AG10803 (cell line): ENCODE measurements at regions not wholly inside any gene's neighbourhood (a gene's known extent, or its start where the extent isn't known, plus 50 kb on each side); places are given as distances from the start of the nearest gene placed in this dataset.
"Not testable (repeated sequence)": the region's sequence is repeated elsewhere in the genome, so short reads cannot be mapped to it uniquely, and the experiment has no call there.

Source experiments
- DNase-seq: peaks from one replicate; pipeline ENCODE4 v3.0.0; 2010; ENCODE audit warnings: low read depth
- H3K4me3 ChIP-seq: 2 replicates; pipeline ENCODE4 v1.5.1; 2011; ENCODE audit warnings: mild to moderate bottlenecking, low read length, control low read depth
- CTCF ChIP-seq: conservative IDR thresholded peaks from 2 replicates; pipeline ENCODE4 v1.5.1; 2011; ENCODE audit warnings: mild to moderate bottlenecking, low read length, control low read depth, inconsistent platforms

- DNase-seq, result peak; percentile 41
- TF ChIP-seq CTCF, result no peak
- no peak overlapping the region for H3K4me3 ChIP-seq
Measured at GRCh38 chr10:34938399-34938670, 123.2 kb upstream of the PARD3 start.

GRCh38 chr10:34937643-34938398, 122.7 kb upstream of the PARD3 start:
- not testable (repeated sequence) for DNase-seq, H3K4me3 ChIP-seq

DNA sequence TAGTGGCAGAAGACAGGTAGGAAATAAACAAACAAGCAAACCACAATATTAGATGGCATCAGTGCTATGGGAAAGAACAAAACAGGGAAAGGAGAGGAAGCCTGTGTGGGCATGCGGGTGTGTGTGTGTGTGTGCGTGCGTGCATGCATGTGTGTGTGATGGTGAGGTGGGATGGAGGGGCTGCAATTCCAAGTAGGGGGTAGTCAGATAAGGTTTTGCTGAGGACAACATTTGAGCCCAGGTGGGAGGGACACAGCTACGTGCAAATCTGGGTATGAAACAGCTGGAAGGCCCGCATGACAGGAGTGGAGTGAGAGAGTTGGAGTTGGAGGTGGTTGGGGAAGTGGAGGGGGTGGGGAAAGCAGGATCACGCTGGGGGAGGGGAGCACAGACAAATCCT, 121.0 kb upstream of the PARD3 start:
- H3K4me3 ChIP-seq, result no peak overlapping the region
- no peak for DNase-seq
- no peak for TF ChIP-seq CTCF

DNA sequence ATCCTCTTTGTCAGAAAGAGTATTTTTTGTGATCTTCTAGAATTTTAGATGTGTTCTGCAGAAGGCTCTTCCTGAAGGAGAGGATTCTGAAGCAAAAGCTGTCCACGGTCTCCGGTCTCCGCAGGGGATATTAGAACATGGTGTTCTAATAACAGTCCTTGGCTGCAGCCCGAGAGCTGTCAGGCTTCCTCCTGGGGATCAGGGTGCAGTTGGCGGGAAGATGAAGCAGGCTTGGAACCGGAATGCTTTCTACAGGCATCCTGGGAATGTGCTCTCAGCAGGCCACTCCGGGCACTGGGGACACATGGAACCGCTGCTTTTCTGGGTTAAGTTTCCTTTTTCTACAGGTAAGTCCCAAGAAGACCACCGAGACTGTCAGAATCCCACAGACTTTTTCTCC, 118.6 kb upstream of the PARD3 start:
- no peak for TF ChIP-seq CTCF
- peak; percentile 18 for DNase-seq

DNA sequence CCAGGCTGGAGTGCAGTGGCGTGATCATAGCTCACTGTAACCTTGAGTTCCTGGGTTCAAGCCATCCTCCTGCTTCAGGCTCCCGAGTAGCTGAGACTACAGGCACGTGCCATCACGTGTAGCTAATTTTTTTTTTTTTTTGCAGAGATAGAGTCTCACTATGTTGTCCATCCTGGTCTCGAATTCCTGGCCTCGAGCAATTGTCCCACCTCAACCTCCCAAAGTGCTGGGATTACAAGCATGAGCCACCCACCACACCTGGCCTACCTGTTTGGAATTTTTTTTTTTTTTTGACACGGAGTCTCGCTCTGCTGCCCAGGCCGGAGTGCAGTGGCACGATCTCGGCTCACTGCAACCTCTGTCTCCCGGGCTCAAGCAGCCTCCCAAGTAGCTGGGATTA, 117.1 kb upstream of the PARD3 start:
- no peak for TF ChIP-seq CTCF
- no peak for DNase-seq
- no peak overlapping the region for H3K4me3 ChIP-seq

More for the DNA sequence above, 118.6 kb upstream of the PARD3 start:
- H3K4me3 ChIP-seq, result no peak overlapping the region

DNA sequence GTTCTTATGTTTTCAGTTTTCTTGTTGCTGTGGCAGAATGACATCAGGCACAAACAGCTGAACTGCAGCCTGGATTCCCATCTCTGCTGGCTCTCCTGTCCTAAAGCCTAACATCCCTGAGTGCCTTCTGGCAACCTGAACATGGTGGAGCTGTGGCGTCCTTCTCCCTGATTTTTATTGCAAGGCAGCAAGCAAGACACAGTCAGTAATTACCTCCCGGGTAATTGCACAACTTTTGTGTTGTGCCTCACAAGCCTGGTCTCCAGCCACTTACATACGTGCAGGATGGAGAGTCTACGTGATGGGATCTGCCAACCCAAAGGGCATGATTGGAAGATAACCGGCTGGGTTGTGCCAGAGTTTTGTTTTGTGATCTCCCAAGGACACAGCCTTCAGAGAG, 116.1 kb upstream of the PARD3 start:
- TF ChIP-seq CTCF, result no peak
- no peak overlapping the region for H3K4me3 ChIP-seq
- DNase-seq, result no peak

- no peak overlapping the region for H3K4me3 ChIP-seq
- peak; percentile 41 for DNase-seq
Measured at GRCh38 chr10:34922138-34922537, 107.0 kb upstream of the PARD3 start.

More at GRCh38 chr10:34922138-34922537, 107.0 kb upstream of the PARD3 start:
- TF ChIP-seq CTCF, result no peak
